ENCODE measurements at regions not wholly inside any gene's neighbourhood (a gene's known extent, or its start where the extent isn't known, plus 50 kb on each side); places are given as distances from the start of the nearest gene placed in this dataset.

- no peak for TF ChIP-seq MYC (IDR thresholded peaks at IDR 0.05; ENCODE audit: low read depth, low read length)
- TF ChIP-seq CTCF (IDR thresholded peaks at IDR 0.05; ENCODE audit: low read depth, low read length), result no peak
- no peak for TF ChIP-seq POLR2A (IDR thresholded peaks at IDR 0.05; ENCODE audit: extremely low read depth, insufficient read length)
- no peak for TF ChIP-seq MAX (IDR thresholded peaks at IDR 0.05; ENCODE audit: low read depth, low read length)
- H3K4me3 ChIP-seq (ENCODE audit: low read depth, low read length), result no peak overlapping the region
- DNase-seq (ENCODE audit: low read depth), result no peak
Measured at GRCh38 chr5:144882739-144883283, 712.1 kb downstream of the KCTD16 start.

- TF ChIP-seq MYC (IDR thresholded peaks at IDR 0.05; ENCODE audit: low read depth, low read length), result no peak
- TF ChIP-seq CTCF (IDR thresholded peaks at IDR 0.05; ENCODE audit: low read depth, low read length), result no peak
- TF ChIP-seq POLR2A (IDR thresholded peaks at IDR 0.05; ENCODE audit: extremely low read depth, insufficient read length), result no peak
- no peak for TF ChIP-seq MAX (IDR thresholded peaks at IDR 0.05; ENCODE audit: low read depth, low read length)
- no peak for DNase-seq (ENCODE audit: low read depth)
- H3K4me3 ChIP-seq (ENCODE audit: low read depth, low read length), result no peak overlapping the region
Measured at GRCh38 chr5:144880513-144880912, 709.8 kb downstream of the KCTD16 start.

- DNase-seq (ENCODE audit: low read depth), result no peak
- no peak for TF ChIP-seq MYC (IDR thresholded peaks at IDR 0.05; ENCODE audit: low read depth, low read length)
- TF ChIP-seq MAX (IDR thresholded peaks at IDR 0.05; ENCODE audit: low read depth, low read length), result no peak
- H3K4me3 ChIP-seq (ENCODE audit: low read depth, low read length), result no peak overlapping the region
Measured at GRCh38 chr5:144876990-144877389, 706.3 kb downstream of the KCTD16 start.

GRCh38 chr5:144873076-144873475 is 702.4 kb downstream of the KCTD16 start:
- TF ChIP-seq CTCF (IDR thresholded peaks at IDR 0.05; ENCODE audit: low read depth, low read length), result no peak
- DNase-seq (ENCODE audit: low read depth), result no peak
- H3K4me3 ChIP-seq (ENCODE audit: low read depth, low read length), result no peak overlapping the region

- no peak for DNase-seq (ENCODE audit: low read depth)
- H3K4me3 ChIP-seq (ENCODE audit: low read depth, low read length), result no peak overlapping the region
- TF ChIP-seq MAX (IDR thresholded peaks at IDR 0.05; ENCODE audit: low read depth, low read length) (no peak), MYC (IDR thresholded peaks at IDR 0.05; ENCODE audit: low read depth, low read length) (no peak), POLR2A (IDR thresholded peaks at IDR 0.05; ENCODE audit: extremely low read depth, insufficient read length) (no peak), CTCF (IDR thresholded peaks at IDR 0.05; ENCODE audit: low read depth, low read length) (no peak)
Measured at GRCh38 chr5:144864118-144864517, 693.4 kb downstream of the KCTD16 start.

GRCh38 chr5:144857454-144857853 is 686.8 kb downstream of the KCTD16 start:
- H3K4me3 ChIP-seq (ENCODE audit: low read depth, low read length), result no peak overlapping the region
- TF ChIP-seq CTCF (IDR thresholded peaks at IDR 0.05; ENCODE audit: low read depth, low read length) (no peak), MAX (IDR thresholded peaks at IDR 0.05; ENCODE audit: low read depth, low read length) (no peak), MYC (IDR thresholded peaks at IDR 0.05; ENCODE audit: low read depth, low read length) (no peak), POLR2A (IDR thresholded peaks at IDR 0.05; ENCODE audit: extremely low read depth, insufficient read length) (no peak)
- no peak for DNase-seq (ENCODE audit: low read depth)

All from NB4 (cell line).